ENCODE measurements at regions not wholly inside any gene's neighbourhood (a gene's known extent, or its start where the extent isn't known, plus 50 kb on each side); places are given as distances from the start of the nearest gene placed in this dataset.

DNA sequence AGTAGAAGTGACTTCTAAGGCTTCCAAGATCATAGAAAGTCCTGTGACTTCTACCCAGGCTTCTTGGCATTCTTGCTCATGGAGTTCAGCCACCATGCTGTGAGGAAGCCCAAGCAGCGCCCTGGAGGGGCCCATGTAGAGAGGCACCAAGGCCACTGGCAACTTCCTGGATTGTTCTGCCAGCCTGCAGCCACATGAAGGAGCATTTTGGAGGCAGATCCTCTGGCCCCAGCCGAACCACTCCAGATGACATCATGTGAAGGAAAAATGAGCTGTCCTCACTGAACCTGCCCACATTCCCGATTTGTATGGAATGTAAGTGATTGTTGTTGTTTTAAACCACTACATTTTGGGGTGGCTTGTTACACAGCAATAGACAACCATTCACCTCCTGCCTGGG lies 51.5 kb upstream of the MNX1 start:
- no peaks in the 10 kb centered on the region for H3K4me1 Mint-ChIP-seq (ENCODE audit: insufficient read depth, unreplicated experiment)
- H3K27ac Mint-ChIP-seq (ENCODE audit: low read depth, unreplicated experiment): no peak overlapping the region
- TF ChIP-seq, protein P1, sequence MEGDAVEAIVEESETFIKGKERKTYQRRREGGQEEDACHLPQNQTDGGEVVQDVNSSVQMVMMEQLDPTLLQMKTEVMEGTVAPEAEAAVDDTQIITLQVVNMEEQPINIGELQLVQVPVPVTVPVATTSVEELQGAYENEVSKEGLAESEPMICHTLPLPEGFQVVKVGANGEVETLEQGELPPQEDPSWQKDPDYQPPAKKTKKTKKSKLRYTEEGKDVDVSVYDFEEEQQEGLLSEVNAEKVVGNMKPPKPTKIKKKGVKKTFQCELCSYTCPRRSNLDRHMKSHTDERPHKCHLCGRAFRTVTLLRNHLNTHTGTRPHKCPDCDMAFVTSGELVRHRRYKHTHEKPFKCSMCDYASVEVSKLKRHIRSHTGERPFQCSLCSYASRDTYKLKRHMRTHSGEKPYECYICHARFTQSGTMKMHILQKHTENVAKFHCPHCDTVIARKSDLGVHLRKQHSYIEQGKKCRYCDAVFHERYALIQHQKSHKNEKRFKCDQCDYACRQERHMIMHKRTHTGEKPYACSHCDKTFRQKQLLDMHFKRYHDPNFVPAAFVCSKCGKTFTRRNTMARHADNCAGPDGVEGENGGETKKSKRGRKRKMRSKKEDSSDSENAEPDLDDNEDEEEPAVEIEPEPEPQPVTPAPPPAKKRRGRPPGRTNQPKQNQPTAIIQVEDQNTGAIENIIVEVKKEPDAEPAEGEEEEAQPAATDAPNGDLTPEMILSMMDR (IDR thresholded peaks at IDR 0.05; ENCODE audit: unreplicated experiment): no peak
- DNase-seq (ENCODE audit: unreplicated experiment): no peak
- POLR2A ChIA-PET: no interaction called here
- H3K4me3 Mint-ChIP-seq (ENCODE audit: unreplicated experiment): no peak overlapping the region
- no peaks in the 10 kb centered on the region for H3K36me3 Mint-ChIP-seq (ENCODE audit: insufficient read depth, unreplicated experiment)
- CTCF ChIA-PET: no interaction called here
- BruUV-seq (replicated peaks): no TSS peak
- peaks cover 7% of the 10 kb centered on the region for H3K9me3 Mint-ChIP-seq (ENCODE audit: unreplicated experiment)
- H3K27me3 Mint-ChIP-seq (ENCODE audit: insufficient read depth, unreplicated experiment): peaks cover 14% of the 10 kb centered on the region
- intact Hi-C loops (cut with micrococcal nuclease): no loop called here

DNA sequence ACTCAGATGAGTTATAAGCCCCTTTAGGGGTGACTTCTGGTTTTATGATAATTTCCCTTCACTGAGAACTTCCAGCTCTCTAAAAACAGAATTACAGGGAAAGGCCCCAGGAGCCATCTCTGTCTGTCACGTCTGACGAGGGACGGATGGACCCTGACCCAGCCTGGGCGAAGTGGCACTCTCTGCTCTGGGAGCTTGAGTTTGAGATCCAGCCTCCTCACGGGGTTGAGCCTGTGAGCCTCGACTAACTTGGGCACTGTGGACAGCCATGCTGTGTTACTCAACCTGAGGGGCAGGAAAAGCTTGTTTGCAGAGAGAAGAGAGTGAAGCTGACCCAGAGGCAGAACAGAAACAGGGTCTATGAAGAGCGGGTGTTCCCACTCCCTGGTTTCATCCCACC lies 54.6 kb upstream of the MNX1 start:
- peaks cover 26% of the 10 kb centered on the region for H3K27me3 Mint-ChIP-seq (ENCODE audit: insufficient read depth, unreplicated experiment)
- no TSS peak for BruUV-seq (replicated peaks)
- no peaks in the 10 kb centered on the region for H3K36me3 Mint-ChIP-seq (ENCODE audit: insufficient read depth, unreplicated experiment)
- no peaks in the 10 kb centered on the region for H3K4me1 Mint-ChIP-seq (ENCODE audit: insufficient read depth, unreplicated experiment)
- no peak overlapping the region for H3K27ac Mint-ChIP-seq (ENCODE audit: low read depth, unreplicated experiment)
- TF ChIP-seq, protein P1 (IDR thresholded peaks at IDR 0.05; ENCODE audit: unreplicated experiment): no peak
- POLR2A ChIA-PET: interaction anchor here (0.6 kb wide), 1 partner anchor 41 kb away, joined by 3 read pairs; no protein-coding TSS in a partner anchor
- intact Hi-C loops (cut with micrococcal nuclease): no loop called here
- no peak for DNase-seq (ENCODE audit: unreplicated experiment)
- peaks cover 7% of the 10 kb centered on the region for H3K9me3 Mint-ChIP-seq (ENCODE audit: unreplicated experiment)
- CTCF ChIA-PET: no interaction called here
- no peak overlapping the region for H3K4me3 Mint-ChIP-seq (ENCODE audit: unreplicated experiment)

DNA sequence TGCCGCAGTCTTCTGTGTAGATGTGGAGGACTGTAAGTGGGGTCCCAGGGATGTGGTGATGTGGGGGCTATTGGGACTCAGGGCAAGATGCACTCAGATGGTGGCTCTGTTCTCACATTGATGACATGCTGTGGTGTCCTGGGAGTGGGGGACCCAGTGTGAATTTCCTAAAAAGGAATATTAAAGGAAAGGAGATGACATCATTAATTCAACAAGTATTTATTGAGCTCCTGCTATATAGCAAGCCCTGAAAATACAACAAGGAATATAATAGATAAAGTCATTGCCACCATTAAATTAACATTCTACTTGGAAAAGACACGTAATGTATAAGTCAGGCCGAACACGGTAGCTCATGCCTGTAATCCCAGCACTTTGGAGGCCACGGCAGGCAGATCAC lies 61.9 kb upstream of the MNX1 start:
- no peaks in the 10 kb centered on the region for H3K4me1 Mint-ChIP-seq (ENCODE audit: insufficient read depth, unreplicated experiment)
- DNase-seq (ENCODE audit: unreplicated experiment): no peak
- H3K27ac Mint-ChIP-seq (ENCODE audit: low read depth, unreplicated experiment): no peak overlapping the region
- H3K36me3 Mint-ChIP-seq (ENCODE audit: insufficient read depth, unreplicated experiment): no peaks in the 10 kb centered on the region
- H3K9me3 Mint-ChIP-seq (ENCODE audit: unreplicated experiment): no peaks in the 10 kb centered on the region
- ChIA-PET CTCF (no interaction called here), POLR2A (no interaction called here)
- no peak overlapping the region for H3K4me3 Mint-ChIP-seq (ENCODE audit: unreplicated experiment)
- H3K27me3 Mint-ChIP-seq (ENCODE audit: insufficient read depth, unreplicated experiment): peaks cover 45% of the 10 kb centered on the region
- no TSS peak for BruUV-seq (replicated peaks)
- TF ChIP-seq, protein P1 (IDR thresholded peaks at IDR 0.05; ENCODE audit: unreplicated experiment): no peak
- intact Hi-C loops (cut with micrococcal nuclease): no loop called here

DNA sequence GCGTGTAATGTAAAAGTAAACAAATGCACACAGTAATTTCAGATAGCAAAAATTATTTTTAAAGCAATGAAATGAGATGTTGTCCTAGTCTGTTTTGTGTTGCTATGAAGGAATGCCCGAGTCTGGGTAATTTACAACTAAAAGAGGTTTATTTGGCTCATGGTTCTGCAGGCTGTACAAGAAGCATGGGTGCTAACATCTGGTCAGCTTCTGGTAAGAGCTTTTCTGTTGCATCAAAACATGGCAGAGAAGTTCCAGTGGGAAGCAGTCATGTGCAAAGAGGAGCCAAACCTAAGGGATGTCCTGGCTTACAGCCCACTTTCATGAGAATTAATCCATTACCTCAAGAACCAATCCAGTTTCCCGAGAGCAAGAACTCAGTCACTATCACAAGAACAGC lies 62.9 kb upstream of the MNX1 start:
- Mint-ChIP-seq H3K36me3 (ENCODE audit: insufficient read depth, unreplicated experiment) (no peaks in the 10 kb centered on the region), H3K9me3 (ENCODE audit: unreplicated experiment) (no peaks in the 10 kb centered on the region), H3K4me3 (ENCODE audit: unreplicated experiment) (no peak overlapping the region), H3K27ac (ENCODE audit: low read depth, unreplicated experiment) (no peak overlapping the region), H3K27me3 (ENCODE audit: insufficient read depth, unreplicated experiment) (peaks cover 42% of the 10 kb centered on the region), H3K4me1 (ENCODE audit: insufficient read depth, unreplicated experiment) (no peaks in the 10 kb centered on the region)
- ChIA-PET CTCF (interaction anchor here (0.6 kb wide), 1 partner anchor 256 kb away, joined by 3 read pairs; no protein-coding TSS in a partner anchor), POLR2A (interaction anchor here (0.6 kb wide), 1 partner anchor 19 kb away, joined by 3 read pairs; no protein-coding TSS in a partner anchor)
- no peak for DNase-seq (ENCODE audit: unreplicated experiment)
- TF ChIP-seq, protein P1 (IDR thresholded peaks at IDR 0.05; ENCODE audit: unreplicated experiment): no peak
- intact Hi-C loops (cut with micrococcal nuclease): no loop called here
- BruUV-seq (replicated peaks): no TSS peak
